ENCODE measurements at regions not wholly inside any gene's neighbourhood (a gene's known extent, or its start where the extent isn't known, plus 50 kb on each side); places are given as distances from the start of the nearest gene placed in this dataset.

- TF ChIP-seq, protein P1, sequence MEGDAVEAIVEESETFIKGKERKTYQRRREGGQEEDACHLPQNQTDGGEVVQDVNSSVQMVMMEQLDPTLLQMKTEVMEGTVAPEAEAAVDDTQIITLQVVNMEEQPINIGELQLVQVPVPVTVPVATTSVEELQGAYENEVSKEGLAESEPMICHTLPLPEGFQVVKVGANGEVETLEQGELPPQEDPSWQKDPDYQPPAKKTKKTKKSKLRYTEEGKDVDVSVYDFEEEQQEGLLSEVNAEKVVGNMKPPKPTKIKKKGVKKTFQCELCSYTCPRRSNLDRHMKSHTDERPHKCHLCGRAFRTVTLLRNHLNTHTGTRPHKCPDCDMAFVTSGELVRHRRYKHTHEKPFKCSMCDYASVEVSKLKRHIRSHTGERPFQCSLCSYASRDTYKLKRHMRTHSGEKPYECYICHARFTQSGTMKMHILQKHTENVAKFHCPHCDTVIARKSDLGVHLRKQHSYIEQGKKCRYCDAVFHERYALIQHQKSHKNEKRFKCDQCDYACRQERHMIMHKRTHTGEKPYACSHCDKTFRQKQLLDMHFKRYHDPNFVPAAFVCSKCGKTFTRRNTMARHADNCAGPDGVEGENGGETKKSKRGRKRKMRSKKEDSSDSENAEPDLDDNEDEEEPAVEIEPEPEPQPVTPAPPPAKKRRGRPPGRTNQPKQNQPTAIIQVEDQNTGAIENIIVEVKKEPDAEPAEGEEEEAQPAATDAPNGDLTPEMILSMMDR (conservative IDR thresholded peaks at IDR 0.05): no peak
- no peak for TF ChIP-seq EZH2 (IDR thresholded peaks at IDR 0.05; ENCODE audit: low read depth)
Observed at GRCh38 chr2:236867441-236868260, 218.0 kb upstream of the COPS8 start.
